Colonic mucosa (tissue), 4 donors: ENCODE measurements at regions not wholly inside any gene's neighbourhood (a gene's known extent, or its start where the extent isn't known, plus 50 kb on each side); places are given as distances from the start of the nearest gene placed in this dataset.

ENCODE experiments used
- DNase-seq: peaks from one replicate; pipeline ENCODE4 v3.0.0-alpha.2; 2020
- H3K27ac ChIP-seq: fragments of 200-600 bp; one replicate; pipeline ENCODE4 v1.8.0; 2021
- H3K27me3 ChIP-seq: fragments of 200-600 bp; one replicate; pipeline ENCODE4 v1.8.0; 2021
- H3K36me3 ChIP-seq: fragments of 200-600 bp; one replicate; pipeline ENCODE4 v1.8.0; 2021
- H3K4me1 ChIP-seq: fragments of 200-600 bp; one replicate; pipeline ENCODE4 v1.8.0; 2021; ENCODE audit warnings: mild to moderate bottlenecking
- H3K4me3 ChIP-seq: fragments of 200-600 bp; one replicate; pipeline ENCODE4 v1.8.0; 2021
- H3K9ac ChIP-seq, 2 donors: one replicate each; pipeline ENCODE4 v1.7.0; 2013; ENCODE audit warnings: control low read depth in 2 of 2, low read depth in 2 of 2, low read length in 2 of 2
- H3K9me3 ChIP-seq: fragments of 200-600 bp; one replicate; pipeline ENCODE4 v1.8.0; 2021
- intact Hi-C: fragments of 100-400 bp; cut with DNase I; formaldehyde crosslinking; loops from one replicate; pipeline ENCODE4 v1.14.1; 2022
- TF ChIP-seq, protein P1 (sequence below): fragments of 200-600 bp; IDR thresholded peaks from one replicate; pipeline ENCODE4 v1.8.0; 2022; ENCODE audit warnings: antibody characterized with exemption, mild to moderate bottlenecking
- donor health status: healthy.
- donor health status: DM: no; HTN: no; CAD: no.
- donor health status: DM: no; HTN: no; CAD: no.

- H3K36me3 ChIP-seq, result no peaks in the 10 kb centered on the region
- DNase-seq, result no peak
- no peaks in the 10 kb centered on the region for H3K27me3 ChIP-seq
- no peak overlapping the region for H3K9ac ChIP-seq
- intact Hi-C loops, result no loop called here
- TF ChIP-seq, protein P1, sequence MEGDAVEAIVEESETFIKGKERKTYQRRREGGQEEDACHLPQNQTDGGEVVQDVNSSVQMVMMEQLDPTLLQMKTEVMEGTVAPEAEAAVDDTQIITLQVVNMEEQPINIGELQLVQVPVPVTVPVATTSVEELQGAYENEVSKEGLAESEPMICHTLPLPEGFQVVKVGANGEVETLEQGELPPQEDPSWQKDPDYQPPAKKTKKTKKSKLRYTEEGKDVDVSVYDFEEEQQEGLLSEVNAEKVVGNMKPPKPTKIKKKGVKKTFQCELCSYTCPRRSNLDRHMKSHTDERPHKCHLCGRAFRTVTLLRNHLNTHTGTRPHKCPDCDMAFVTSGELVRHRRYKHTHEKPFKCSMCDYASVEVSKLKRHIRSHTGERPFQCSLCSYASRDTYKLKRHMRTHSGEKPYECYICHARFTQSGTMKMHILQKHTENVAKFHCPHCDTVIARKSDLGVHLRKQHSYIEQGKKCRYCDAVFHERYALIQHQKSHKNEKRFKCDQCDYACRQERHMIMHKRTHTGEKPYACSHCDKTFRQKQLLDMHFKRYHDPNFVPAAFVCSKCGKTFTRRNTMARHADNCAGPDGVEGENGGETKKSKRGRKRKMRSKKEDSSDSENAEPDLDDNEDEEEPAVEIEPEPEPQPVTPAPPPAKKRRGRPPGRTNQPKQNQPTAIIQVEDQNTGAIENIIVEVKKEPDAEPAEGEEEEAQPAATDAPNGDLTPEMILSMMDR, result no peak
- H3K9me3 ChIP-seq, result no peaks in the 10 kb centered on the region
- H3K27ac ChIP-seq, result no peak overlapping the region
- no peaks in the 10 kb centered on the region for H3K4me1 ChIP-seq
- no peak overlapping the region for H3K4me3 ChIP-seq
These were observed 63.7 kb upstream of the HPF1 start for GRCh38 chr4:169821402-169821801.

GRCh38 chr4:169818063-169818679 is 60.4 kb upstream of the HPF1 start:
- H3K9me3 ChIP-seq, result no peaks in the 10 kb centered on the region
- no peaks in the 10 kb centered on the region for H3K36me3 ChIP-seq
- TF ChIP-seq, protein P1, result no peak
- no peaks in the 10 kb centered on the region for H3K4me1 ChIP-seq
- no peak overlapping the region for H3K9ac ChIP-seq
- H3K27ac ChIP-seq, result no peak overlapping the region
- H3K4me3 ChIP-seq, result no peak overlapping the region
- H3K27me3 ChIP-seq, result no peaks in the 10 kb centered on the region
- intact Hi-C loops, result no loop called here
- no peak for DNase-seq

- Histone ChIP-seq H3K27me3 (no peaks in the 10 kb centered on the region), H3K9ac (no peak overlapping the region), H3K9me3 (no peaks in the 10 kb centered on the region), H3K27ac (no peak overlapping the region), H3K36me3 (no peaks in the 10 kb centered on the region), H3K4me3 (no peak overlapping the region), H3K4me1 (no peaks in the 10 kb centered on the region)
- no peak for DNase-seq
- intact Hi-C loops, result no loop called here
- TF ChIP-seq, protein P1, result no peak
These were observed 57.9 kb upstream of the HPF1 start for GRCh38 chr4:169815606-169816005.

DNA sequence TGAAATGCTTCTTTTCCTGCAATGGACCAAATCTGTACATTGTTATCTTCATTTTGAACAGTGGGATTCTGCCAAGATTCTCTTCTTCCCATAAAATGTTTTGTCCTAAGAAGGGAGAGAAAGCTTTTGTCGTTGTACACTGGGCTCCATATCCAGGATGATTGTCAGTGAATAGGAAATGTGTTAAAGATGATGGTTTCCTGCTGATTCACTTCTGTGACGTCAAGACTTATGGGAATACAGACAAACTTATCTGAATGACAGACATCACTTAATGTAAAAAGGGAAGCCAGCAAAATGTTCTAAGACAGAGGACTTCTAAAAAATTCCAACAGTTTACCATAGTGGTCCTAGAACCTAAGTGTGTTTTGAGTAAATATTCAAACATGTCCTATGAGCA is 53.7 kb upstream of the HPF1 start:
- intact Hi-C loops, result loop anchor here (5.0 kb wide), 1 partner anchor 236 kb away; no protein-coding TSS in a partner anchor
- no peak overlapping the region for H3K4me3 ChIP-seq
- no peaks in the 10 kb centered on the region for H3K27me3 ChIP-seq
- no peaks in the 10 kb centered on the region for H3K4me1 ChIP-seq
- TF ChIP-seq, protein P1, result no peak
- H3K9ac ChIP-seq, result no peak overlapping the region
- no peaks in the 10 kb centered on the region for H3K9me3 ChIP-seq
- no peak overlapping the region for H3K27ac ChIP-seq
- no peaks in the 10 kb centered on the region for H3K36me3 ChIP-seq
- no peak for DNase-seq

- no peaks in the 10 kb centered on the region for H3K36me3 ChIP-seq
- no peak overlapping the region for H3K27ac ChIP-seq
- peak; percentile 57 for DNase-seq
- no peaks in the 10 kb centered on the region for H3K9me3 ChIP-seq
- TF ChIP-seq, protein P1, result peak; percentile 79
- H3K4me1 ChIP-seq, result no peaks in the 10 kb centered on the region
- H3K9ac ChIP-seq, result no peak overlapping the region
- H3K27me3 ChIP-seq, result no peaks in the 10 kb centered on the region
- H3K4me3 ChIP-seq, result no peak overlapping the region
- intact Hi-C loops, result loop anchor here (5.0 kb wide), 1 partner anchor 237 kb away; no protein-coding TSS in a partner anchor
These were observed 52.9 kb upstream of the HPF1 start for GRCh38 chr4:169810325-169811323.
